ENCODE measurements at regions not wholly inside any gene's neighbourhood (a gene's known extent, or its start where the extent isn't known, plus 50 kb on each side); places are given as distances from the start of the nearest gene placed in this dataset.

DNA sequence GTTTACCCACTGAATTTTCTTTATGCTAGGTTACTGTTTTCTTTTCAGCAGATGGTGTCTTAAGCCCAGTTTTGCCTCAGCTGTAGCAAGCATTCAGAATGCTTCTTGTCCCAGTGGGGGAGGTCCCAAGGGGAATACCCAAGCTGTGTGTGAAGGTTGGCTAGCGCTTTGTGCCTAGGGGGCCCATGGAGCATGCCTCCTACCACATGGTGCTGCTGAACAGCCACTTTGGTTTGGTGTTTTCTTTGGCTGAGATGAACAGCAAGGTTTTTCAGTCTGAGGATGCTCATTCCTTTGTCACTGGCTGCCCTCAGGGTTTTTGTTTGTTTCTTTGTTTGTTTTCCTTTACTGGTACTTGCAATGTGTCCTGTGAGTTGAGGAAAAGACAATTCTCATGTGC, 99.0 kb downstream of the PCDH20 start:
- no peaks in the 10 kb centered on the region for H3K36me3 Mint-ChIP-seq
- ChIA-PET CTCF (no interaction called here), POLR2A (no interaction called here)
- no peak overlapping the region for H3K4me3 Mint-ChIP-seq
- peaks cover 11% of the 10 kb centered on the region for H3K4me1 Mint-ChIP-seq
- H3K9me3 Mint-ChIP-seq = no peaks in the 10 kb centered on the region
- peak; percentile 19 for DNase-seq (ENCODE audit: low spot score)
- TF ChIP-seq ZNF423 (CRISPR knock-in tag; IDR thresholded peaks at IDR 0.05) = 0 out of 2 replicates have a peak, but pooled peaks have one; percentile 15
- no peak for TF ChIP-seq EMX1 (CRISPR knock-in tag; IDR thresholded peaks at IDR 0.05)
- no peak for TF ChIP-seq OVOL2 (CRISPR knock-in tag; IDR thresholded peaks at IDR 0.05; ENCODE audit: borderline replicate concordance)
- H3K27ac Mint-ChIP-seq = no peak overlapping the region
- peak; percentile 88 for ATAC-seq
- no peaks in the 10 kb centered on the region for H3K27me3 Mint-ChIP-seq (ENCODE audit: low read depth)

DNA sequence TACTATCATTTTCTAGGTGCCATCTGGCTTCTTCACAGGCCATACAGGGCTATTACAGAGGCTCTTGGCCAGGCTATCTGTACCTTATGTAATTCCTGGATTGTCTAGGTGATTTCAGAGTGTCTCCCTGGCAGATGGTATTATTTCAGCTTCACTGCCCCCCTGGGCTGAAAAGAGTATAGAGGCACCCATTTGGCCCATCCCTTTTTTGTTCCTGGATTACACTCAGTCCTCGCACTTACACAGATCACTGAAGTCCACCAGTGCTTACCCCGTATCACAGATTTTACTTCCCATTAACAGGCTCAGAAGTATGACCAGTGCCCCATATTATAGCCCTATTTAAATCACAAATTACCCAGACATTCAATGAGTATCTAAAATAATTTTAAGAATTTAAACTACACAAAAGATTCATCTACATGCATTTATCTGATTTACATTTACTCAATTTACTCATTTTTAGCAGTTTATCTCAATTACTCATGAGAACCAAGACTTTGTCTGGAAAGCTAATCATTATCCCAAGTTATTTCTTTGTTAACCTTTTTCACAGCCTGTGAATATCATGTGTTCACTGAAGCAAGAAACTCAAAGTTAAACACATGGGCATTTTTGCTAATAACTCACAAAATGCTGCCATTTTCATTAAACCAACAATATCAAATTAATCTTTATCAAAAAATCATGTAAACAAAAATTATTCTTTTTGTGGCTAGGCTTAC, 121.0 kb downstream of the PCDH20 start:
- POLR2A ChIA-PET = no interaction called here
- CTCF ChIA-PET = no interaction called here
- no peak for DNase-seq (ENCODE audit: low spot score)
- TF ChIP-seq TCF7 (CRISPR knock-in tag; IDR thresholded peaks at IDR 0.05; ENCODE audit: low read depth) (no peak), ZNF317 (CRISPR knock-in tag; IDR thresholded peaks at IDR 0.05; ENCODE audit: borderline replicate concordance, low read depth) (no peak), CBFB (CRISPR knock-in tag; IDR thresholded peaks at IDR 0.05; ENCODE audit: low read depth) (no peak), RORB (CRISPR knock-in tag; IDR thresholded peaks at IDR 0.05) (no peak), NFYB (CRISPR knock-in tag; conservative IDR thresholded peaks at IDR 0.05; ENCODE audit: low read depth) (no peak), SP1 (CRISPR knock-in tag; conservative IDR thresholded peaks at IDR 0.05) (no peak), ZNF396 (CRISPR knock-in tag; IDR thresholded peaks at IDR 0.05; ENCODE audit: borderline replicate concordance) (no peak), SOX15 (CRISPR knock-in tag; IDR thresholded peaks at IDR 0.05) (no peak), FOXP1 (CRISPR knock-in tag; IDR thresholded peaks at IDR 0.05; ENCODE audit: borderline replicate concordance) (no peak), TEAD4 (CRISPR knock-in tag; IDR thresholded peaks at IDR 0.05) (no peak), SMAD3 (CRISPR knock-in tag; IDR thresholded peaks at IDR 0.05; ENCODE audit: borderline replicate concordance) (no peak)
- TF ChIP-seq, protein P1, sequence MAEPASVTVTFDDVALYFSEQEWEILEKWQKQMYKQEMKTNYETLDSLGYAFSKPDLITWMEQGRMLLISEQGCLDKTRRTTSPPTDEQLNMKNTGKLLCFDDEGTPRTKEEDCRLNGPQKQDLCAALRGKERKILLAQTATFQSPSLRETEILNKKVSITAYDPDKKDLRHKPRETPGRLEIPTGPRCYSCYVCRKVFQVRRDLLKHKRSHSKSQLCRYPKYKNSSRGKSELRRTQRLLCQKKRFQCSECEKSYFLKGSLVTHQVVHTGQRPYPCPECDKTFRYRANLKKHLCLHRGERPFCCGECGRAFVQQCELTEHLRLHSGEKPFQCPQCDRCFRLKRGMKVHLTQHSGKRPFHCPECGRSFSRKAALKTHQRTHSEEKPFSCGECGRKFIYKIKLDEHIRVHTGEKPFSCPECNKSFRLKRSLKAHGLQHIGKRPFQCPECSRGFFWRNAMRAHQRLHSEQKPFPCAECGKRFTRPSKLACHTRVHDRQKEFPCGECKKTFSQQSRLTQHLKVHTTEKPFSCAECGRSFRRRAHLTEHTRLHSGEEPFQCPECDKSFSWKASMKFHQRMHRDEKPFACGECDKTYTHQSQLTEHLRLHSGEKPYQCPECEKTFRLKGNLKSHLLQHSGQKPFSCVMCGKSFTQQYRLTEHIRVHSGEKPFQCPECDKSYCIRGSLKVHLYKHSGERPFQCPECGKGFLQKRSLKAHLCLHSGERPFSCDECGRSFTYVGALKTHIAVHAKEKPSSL (CRISPR knock-in tag; conservative IDR thresholded peaks at IDR 0.05) = no peak
- TF ChIP-seq, protein P2, sequence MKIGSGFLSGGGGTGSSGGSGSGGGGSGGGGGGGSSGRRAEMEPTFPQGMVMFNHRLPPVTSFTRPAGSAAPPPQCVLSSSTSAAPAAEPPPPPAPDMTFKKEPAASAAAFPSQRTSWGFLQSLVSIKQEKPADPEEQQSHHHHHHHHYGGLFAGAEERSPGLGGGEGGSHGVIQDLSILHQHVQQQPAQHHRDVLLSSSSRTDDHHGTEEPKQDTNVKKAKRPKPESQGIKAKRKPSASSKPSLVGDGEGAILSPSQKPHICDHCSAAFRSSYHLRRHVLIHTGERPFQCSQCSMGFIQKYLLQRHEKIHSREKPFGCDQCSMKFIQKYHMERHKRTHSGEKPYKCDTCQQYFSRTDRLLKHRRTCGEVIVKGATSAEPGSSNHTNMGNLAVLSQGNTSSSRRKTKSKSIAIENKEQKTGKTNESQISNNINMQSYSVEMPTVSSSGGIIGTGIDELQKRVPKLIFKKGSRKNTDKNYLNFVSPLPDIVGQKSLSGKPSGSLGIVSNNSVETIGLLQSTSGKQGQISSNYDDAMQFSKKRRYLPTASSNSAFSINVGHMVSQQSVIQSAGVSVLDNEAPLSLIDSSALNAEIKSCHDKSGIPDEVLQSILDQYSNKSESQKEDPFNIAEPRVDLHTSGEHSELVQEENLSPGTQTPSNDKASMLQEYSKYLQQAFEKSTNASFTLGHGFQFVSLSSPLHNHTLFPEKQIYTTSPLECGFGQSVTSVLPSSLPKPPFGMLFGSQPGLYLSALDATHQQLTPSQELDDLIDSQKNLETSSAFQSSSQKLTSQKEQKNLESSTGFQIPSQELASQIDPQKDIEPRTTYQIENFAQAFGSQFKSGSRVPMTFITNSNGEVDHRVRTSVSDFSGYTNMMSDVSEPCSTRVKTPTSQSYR (CRISPR knock-in tag; IDR thresholded peaks at IDR 0.05) = no peak
- TF ChIP-seq, protein P3, sequence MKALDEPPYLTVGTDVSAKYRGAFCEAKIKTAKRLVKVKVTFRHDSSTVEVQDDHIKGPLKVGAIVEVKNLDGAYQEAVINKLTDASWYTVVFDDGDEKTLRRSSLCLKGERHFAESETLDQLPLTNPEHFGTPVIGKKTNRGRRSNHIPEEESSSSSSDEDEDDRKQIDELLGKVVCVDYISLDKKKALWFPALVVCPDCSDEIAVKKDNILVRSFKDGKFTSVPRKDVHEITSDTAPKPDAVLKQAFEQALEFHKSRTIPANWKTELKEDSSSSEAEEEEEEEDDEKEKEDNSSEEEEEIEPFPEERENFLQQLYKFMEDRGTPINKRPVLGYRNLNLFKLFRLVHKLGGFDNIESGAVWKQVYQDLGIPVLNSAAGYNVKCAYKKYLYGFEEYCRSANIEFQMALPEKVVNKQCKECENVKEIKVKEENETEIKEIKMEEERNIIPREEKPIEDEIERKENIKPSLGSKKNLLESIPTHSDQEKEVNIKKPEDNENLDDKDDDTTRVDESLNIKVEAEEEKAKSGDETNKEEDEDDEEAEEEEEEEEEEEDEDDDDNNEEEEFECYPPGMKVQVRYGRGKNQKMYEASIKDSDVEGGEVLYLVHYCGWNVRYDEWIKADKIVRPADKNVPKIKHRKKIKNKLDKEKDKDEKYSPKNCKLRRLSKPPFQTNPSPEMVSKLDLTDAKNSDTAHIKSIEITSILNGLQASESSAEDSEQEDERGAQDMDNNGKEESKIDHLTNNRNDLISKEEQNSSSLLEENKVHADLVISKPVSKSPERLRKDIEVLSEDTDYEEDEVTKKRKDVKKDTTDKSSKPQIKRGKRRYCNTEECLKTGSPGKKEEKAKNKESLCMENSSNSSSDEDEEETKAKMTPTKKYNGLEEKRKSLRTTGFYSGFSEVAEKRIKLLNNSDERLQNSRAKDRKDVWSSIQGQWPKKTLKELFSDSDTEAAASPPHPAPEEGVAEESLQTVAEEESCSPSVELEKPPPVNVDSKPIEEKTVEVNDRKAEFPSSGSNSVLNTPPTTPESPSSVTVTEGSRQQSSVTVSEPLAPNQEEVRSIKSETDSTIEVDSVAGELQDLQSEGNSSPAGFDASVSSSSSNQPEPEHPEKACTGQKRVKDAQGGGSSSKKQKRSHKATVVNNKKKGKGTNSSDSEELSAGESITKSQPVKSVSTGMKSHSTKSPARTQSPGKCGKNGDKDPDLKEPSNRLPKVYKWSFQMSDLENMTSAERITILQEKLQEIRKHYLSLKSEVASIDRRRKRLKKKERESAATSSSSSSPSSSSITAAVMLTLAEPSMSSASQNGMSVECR (CRISPR knock-in tag; IDR thresholded peaks at IDR 0.05; ENCODE audit: borderline replicate concordance) = no peak
- TF ChIP-seq, protein P4, sequence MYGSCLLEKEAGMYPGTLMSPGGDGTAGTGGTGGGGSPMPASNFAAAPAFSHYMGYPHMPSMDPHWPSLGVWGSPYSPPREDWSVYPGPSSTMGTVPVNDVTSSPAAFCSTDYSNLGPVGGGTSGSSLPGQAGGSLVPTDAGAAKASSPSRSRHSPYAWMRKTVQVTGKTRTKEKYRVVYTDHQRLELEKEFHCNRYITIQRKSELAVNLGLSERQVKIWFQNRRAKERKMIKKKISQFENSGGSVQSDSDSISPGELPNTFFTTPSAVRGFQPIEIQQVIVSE (CRISPR knock-in tag; IDR thresholded peaks at IDR 0.05; ENCODE audit: borderline replicate concordance) = no peak
- TF ChIP-seq, protein P5, sequence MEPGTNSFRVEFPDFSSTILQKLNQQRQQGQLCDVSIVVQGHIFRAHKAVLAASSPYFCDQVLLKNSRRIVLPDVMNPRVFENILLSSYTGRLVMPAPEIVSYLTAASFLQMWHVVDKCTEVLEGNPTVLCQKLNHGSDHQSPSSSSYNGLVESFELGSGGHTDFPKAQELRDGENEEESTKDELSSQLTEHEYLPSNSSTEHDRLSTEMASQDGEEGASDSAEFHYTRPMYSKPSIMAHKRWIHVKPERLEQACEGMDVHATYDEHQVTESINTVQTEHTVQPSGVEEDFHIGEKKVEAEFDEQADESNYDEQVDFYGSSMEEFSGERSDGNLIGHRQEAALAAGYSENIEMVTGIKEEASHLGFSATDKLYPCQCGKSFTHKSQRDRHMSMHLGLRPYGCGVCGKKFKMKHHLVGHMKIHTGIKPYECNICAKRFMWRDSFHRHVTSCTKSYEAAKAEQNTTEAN (CRISPR knock-in tag; IDR thresholded peaks at IDR 0.05) = no peak
- TF ChIP-seq, protein P6, sequence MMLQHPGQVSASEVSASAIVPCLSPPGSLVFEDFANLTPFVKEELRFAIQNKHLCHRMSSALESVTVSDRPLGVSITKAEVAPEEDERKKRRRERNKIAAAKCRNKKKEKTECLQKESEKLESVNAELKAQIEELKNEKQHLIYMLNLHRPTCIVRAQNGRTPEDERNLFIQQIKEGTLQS (CRISPR knock-in tag; conservative IDR thresholded peaks at IDR 0.05) = no peak
- Mint-ChIP-seq H3K27ac (no peak overlapping the region), H3K36me3 (no peaks in the 10 kb centered on the region), H3K4me1 (no peaks in the 10 kb centered on the region), H3K9me3 (peaks cover 8% of the 10 kb centered on the region), H3K4me3 (no peak overlapping the region), H3K27me3 (ENCODE audit: low read depth) (no peaks in the 10 kb centered on the region)
- no peak for ATAC-seq

All from WTC11 (cell line).